Neuronal stem cell (in vitro differentiated cells): ENCODE measurements at regions not wholly inside any gene's neighbourhood (a gene's known extent, or its start where the extent isn't known, plus 50 kb on each side); places are given as distances from the start of the nearest gene placed in this dataset.

Source experiments
- DNase-seq: peaks from one replicate; pipeline ENCODE4 v3.0.0-alpha.2; 2013; ENCODE audit warnings: low spot score
- H2AFZ ChIP-seq: one replicate; pipeline ENCODE4 v1.6.1; 2013; ENCODE audit warnings: mild to moderate bottlenecking, low read length, inconsistent platforms
- H2AK5ac ChIP-seq: 2 replicates; pipeline ENCODE4 v1.6.1; 2013; ENCODE audit warnings: low read depth, mild to moderate bottlenecking, inconsistent platforms, low read length, moderate library complexity, mixed read lengths
- H2BK120ac ChIP-seq: 2 replicates; pipeline ENCODE4 v1.6.1; 2013; ENCODE audit warnings: low read depth, mild to moderate bottlenecking, inconsistent platforms, low read length, moderate library complexity, mixed read lengths
- H2BK12ac ChIP-seq: one replicate; pipeline ENCODE4 v1.6.1; 2013; ENCODE audit warnings: low read length, inconsistent platforms
- H2BK15ac ChIP-seq: 2 replicates; pipeline ENCODE4 v1.6.1; 2013; ENCODE audit warnings: mild to moderate bottlenecking, low read length, inconsistent platforms, mixed read lengths
- H2BK5ac ChIP-seq: one replicate; pipeline ENCODE4 v1.6.1; 2013; ENCODE audit warnings: inconsistent platforms, mild to moderate bottlenecking, low read length, moderate library complexity
- H3K14ac ChIP-seq: one replicate; pipeline ENCODE4 v1.6.1; 2013; ENCODE audit warnings: low read length, inconsistent platforms
- H3K18ac ChIP-seq: 2 replicates; pipeline ENCODE4 v1.6.1; 2013; ENCODE audit warnings: low read length, inconsistent platforms
- H3K23ac ChIP-seq: 2 replicates; pipeline ENCODE4 v1.6.1; 2013; ENCODE audit warnings: low read depth, mild to moderate bottlenecking, mixed read lengths, low read length, inconsistent platforms; ENCODE audit not compliant: poor library complexity
- H3K27ac ChIP-seq: replicated peaks from 3 replicates; pipeline ENCODE4 v1.5.1; 2013; ENCODE audit warnings: low read length, inconsistent platforms
- H3K27me3 ChIP-seq, 3 experiments: 2 replicates each; pipeline ENCODE4 v1.6.1; 2013; ENCODE audit warnings: low read length in 3 of 3, mild to moderate bottlenecking in 2 of 3, inconsistent platforms in 1 of 3, low read depth in 1 of 3, mixed read lengths in 1 of 3, moderate library complexity in 1 of 3; ENCODE audit not compliant: control insufficient read depth in 3 of 3, insufficient read depth in 3 of 3
- H3K36me3 ChIP-seq, 2 donors: replicated peaks in 1 of 2; 2 replicates each; pipeline ENCODE4 v1.6.1; 2013; ENCODE audit warnings: low read length in 2 of 2; ENCODE audit not compliant: control insufficient read depth in 2 of 2, insufficient read depth in 2 of 2
- H3K4ac ChIP-seq: 2 replicates; pipeline ENCODE4 v1.6.1; 2013; ENCODE audit warnings: inconsistent platforms, mild to moderate bottlenecking, low read length, moderate library complexity
- H3K4me1 ChIP-seq, 2 donors: 1 replicate in 1 of 2; 2 replicates in 1 of 2; pipeline ENCODE4 v1.6.1; 2013; ENCODE audit warnings: low read length in 2 of 2, low read depth in 1 of 2; ENCODE audit not compliant: control insufficient read depth in 2 of 2, insufficient read depth in 1 of 2
- H3K4me2 ChIP-seq: one replicate; pipeline ENCODE4 v1.6.1; 2013; ENCODE audit warnings: mild to moderate bottlenecking, low read length, inconsistent platforms; ENCODE audit not compliant: insufficient read depth, poor library complexity, severe bottlenecking
- H3K4me3 ChIP-seq, 2 donors: 2 replicates each; pipeline ENCODE4 v1.5.1; 2013; ENCODE audit warnings: low read length in 2 of 2, mild to moderate bottlenecking in 2 of 2, inconsistent platforms in 1 of 2, moderate library complexity in 1 of 2
- H3K79me1 ChIP-seq: one replicate; pipeline ENCODE4 v1.6.1; 2013; ENCODE audit warnings: low read depth, mild to moderate bottlenecking, inconsistent platforms, low read length, moderate library complexity
- H3K9ac ChIP-seq: one replicate; pipeline ENCODE4 v1.6.1; 2013; ENCODE audit warnings: mild to moderate bottlenecking, low read depth, low read length, inconsistent platforms; ENCODE audit not compliant: poor library complexity
- H3K9me3 ChIP-seq, 2 donors: replicated peaks in 1 of 2; 2 replicates each; pipeline versions ENCODE3 to v1.6.1; 2013; ENCODE audit warnings: low read length in 2 of 2, mild to moderate bottlenecking in 2 of 2, inconsistent platforms in 1 of 2, low read depth in 1 of 2, mixed read lengths in 1 of 2, moderate library complexity in 1 of 2; ENCODE audit not compliant: control insufficient read depth in 2 of 2, insufficient read depth in 1 of 2
- H4K8ac ChIP-seq: one replicate; pipeline ENCODE4 v1.6.1; 2013; ENCODE audit warnings: low read depth, mild to moderate bottlenecking, inconsistent platforms, low read length, moderate library complexity
- H4K91ac ChIP-seq: one replicate; pipeline ENCODE4 v1.6.1; 2013; ENCODE audit warnings: low read length, low read depth, mild to moderate bottlenecking, inconsistent platforms; ENCODE audit not compliant: poor library complexity
- WGBS, 2 donors: extraction: QIAGEN DNeasy Blood & Tissue Kit; methylation state at CpG; one replicate each; pipeline ENCODE4 v1.1.7; 2013; ENCODE audit warnings: missing lambda C conversion rate in 2 of 2, mixed read lengths in 1 of 2; ENCODE audit not compliant: insufficient read length in 2 of 2, insufficient replicate concordance in 1 of 2; ENCODE audit errors: extremely low coverage in 2 of 2; 5-methylcytosine and 5-hydroxymethylcytosine counted together

- Histone ChIP-seq H3K27ac (no peak overlapping the region), H3K79me1 (no peaks in the 10 kb centered on the region), H3K23ac (no peak overlapping the region), H4K91ac (no peak overlapping the region), H2AK5ac (no peak overlapping the region), H3K27me3 (no peaks in the 10 kb centered on the region), H3K36me3 (no peaks in the 10 kb centered on the region), H4K8ac (no peak overlapping the region), H2BK5ac (no peak overlapping the region), H3K14ac (no peak overlapping the region), H3K4ac (no peak overlapping the region), H2AFZ (no peak overlapping the region), H2BK12ac (no peak overlapping the region), H3K4me2 (no peak overlapping the region), H3K9ac (no peak overlapping the region), H3K9me3 (peaks cover 0 to 3% of the 10 kb centered on the region in 2 donors), H3K4me1 (no peaks in the 10 kb centered on the region), H3K4me3 (no peak overlapping the region), H3K18ac (no peak overlapping the region), H2BK120ac (no peak overlapping the region), H2BK15ac (no peak overlapping the region)
- DNase-seq: no peak
- WGBS, 2 donors: no CpG with 5 or more reads among the region's 4 CpGs
Measured at GRCh38 chr3:25120665-25121064, 307.4 kb upstream of the RARB start.

- Histone ChIP-seq H2BK5ac (no peak overlapping the region), H2BK15ac (no peak overlapping the region), H3K27ac (no peak overlapping the region), H3K36me3 (no peaks in the 10 kb centered on the region), H3K27me3 (no peaks in the 10 kb centered on the region), H2BK120ac (no peak overlapping the region), H3K4ac (no peak overlapping the region), H3K79me1 (no peaks in the 10 kb centered on the region), H3K23ac (no peak overlapping the region), H3K4me2 (no peak overlapping the region), H3K4me1 (no peaks in the 10 kb centered on the region), H4K91ac (no peak overlapping the region), H3K9ac (no peak overlapping the region), H2AK5ac (no peak overlapping the region), H3K4me3 (no peak overlapping the region), H3K18ac (no peak overlapping the region), H4K8ac (no peak overlapping the region), H3K14ac (no peak overlapping the region), H2BK12ac (no peak overlapping the region), H2AFZ (no peak overlapping the region), H3K9me3 (peaks cover 6 to 33% of the 10 kb centered on the region in 2 donors)
- DNase-seq: no peak
- WGBS, 2 donors: no CpG with 5 or more reads among the region's 4 CpGs
Measured at GRCh38 chr3:25125201-25125600, 302.9 kb upstream of the RARB start.

GRCh38 chr3:25128735-25129134 is 299.3 kb upstream of the RARB start:
- H3K9me3 ChIP-seq: peaks cover 6 to 40% of the 10 kb centered on the region in 2 donors
- no peak overlapping the region for H3K18ac ChIP-seq
- no peak overlapping the region for H4K91ac ChIP-seq
- H3K4me1 ChIP-seq: no peaks in the 10 kb centered on the region
- no peaks in the 10 kb centered on the region for H3K27me3 ChIP-seq
- H3K9ac ChIP-seq: no peak overlapping the region
- no peak overlapping the region for H3K4ac ChIP-seq
- no peak overlapping the region for H3K23ac ChIP-seq
- H2BK15ac ChIP-seq: no peak overlapping the region
- no peak overlapping the region for H2AK5ac ChIP-seq
- no peak overlapping the region for H3K4me2 ChIP-seq
- H3K4me3 ChIP-seq: no peak overlapping the region
- no peak overlapping the region for H2AFZ ChIP-seq
- no peaks in the 10 kb centered on the region for H3K36me3 ChIP-seq
- H3K27ac ChIP-seq: no peak overlapping the region
- H3K79me1 ChIP-seq: no peaks in the 10 kb centered on the region
- no peak for DNase-seq
- no peak overlapping the region for H2BK5ac ChIP-seq
- no peak overlapping the region for H2BK120ac ChIP-seq
- H2BK12ac ChIP-seq: no peak overlapping the region
- no CpG with 5 or more reads among the region's 2 CpGs for WGBS, 2 donors
- no peak overlapping the region for H3K14ac ChIP-seq
- H4K8ac ChIP-seq: no peak overlapping the region

GRCh38 chr3:25130724-25131520 is 297.1 kb upstream of the RARB start:
- no CpG with 5 or more reads among the region's 4 CpGs for WGBS, 2 donors
- no peak overlapping the region for H3K23ac ChIP-seq
- H3K36me3 ChIP-seq: no peaks in the 10 kb centered on the region
- H3K18ac ChIP-seq: no peak overlapping the region
- H3K27me3 ChIP-seq: no peaks in the 10 kb centered on the region
- H4K91ac ChIP-seq: no peak overlapping the region
- H2AFZ ChIP-seq: no peak overlapping the region
- H3K79me1 ChIP-seq: no peaks in the 10 kb centered on the region
- no peaks in the 10 kb centered on the region for H3K4me1 ChIP-seq
- H3K4ac ChIP-seq: no peak overlapping the region
- no peak overlapping the region for H3K9ac ChIP-seq
- no peak overlapping the region for H2BK15ac ChIP-seq
- H2AK5ac ChIP-seq: no peak overlapping the region
- no peak overlapping the region for H3K14ac ChIP-seq
- H2BK5ac ChIP-seq: no peak overlapping the region
- H3K27ac ChIP-seq: no peak overlapping the region
- H2BK120ac ChIP-seq: no peak overlapping the region
- no peak overlapping the region for H2BK12ac ChIP-seq
- DNase-seq: no peak
- no peak overlapping the region for H3K4me3 ChIP-seq
- H3K4me2 ChIP-seq: no peak overlapping the region
- peaks cover 6 to 40% of the 10 kb centered on the region in 2 donors for H3K9me3 ChIP-seq
- no peak overlapping the region for H4K8ac ChIP-seq
